Ishikawa (cell line): ENCODE measurements at regions not wholly inside any gene's neighbourhood (a gene's known extent, or its start where the extent isn't known, plus 50 kb on each side); places are given as distances from the start of the nearest gene placed in this dataset.

Experiments used
- CEBPB ChIP-seq: IDR thresholded peaks from 2 replicates; pipeline ENCODE4 v1.6.1; 2012
- CREB1 ChIP-seq: IDR thresholded peaks from 2 replicates; pipeline ENCODE4 v1.6.1; 2012; ENCODE audit warnings: low read depth
- EGR1 ChIP-seq: IDR thresholded peaks from 2 replicates; pipeline ENCODE4 v1.6.1; 2012
- EP300 ChIP-seq: IDR thresholded peaks from 2 replicates; pipeline ENCODE4 v1.6.1; 2012; ENCODE audit warnings: borderline replicate concordance
- FOXM1 ChIP-seq: IDR thresholded peaks from 2 replicates; pipeline ENCODE4 v1.6.1; 2012; ENCODE audit warnings: low read depth, borderline replicate concordance
- NFIC ChIP-seq: IDR thresholded peaks from 2 replicates; pipeline ENCODE4 v1.6.1; 2012
- TAF1 ChIP-seq: IDR thresholded peaks from 2 replicates; pipeline ENCODE4 v1.6.1; 2012; ENCODE audit warnings: low read depth, mild to moderate bottlenecking
- TCF12 ChIP-seq: IDR thresholded peaks from 2 replicates; pipeline ENCODE4 v1.6.1; 2012; ENCODE audit warnings: low read depth
- TEAD4 ChIP-seq: IDR thresholded peaks from 2 replicates; pipeline ENCODE4 v1.6.1; 2012
- YY1 ChIP-seq: IDR thresholded peaks from 2 replicates; pipeline ENCODE4 v1.6.1; 2012; ENCODE audit warnings: low read depth
- ZBTB7A ChIP-seq: IDR thresholded peaks from 2 replicates; pipeline ENCODE4 v1.6.1; 2012; ENCODE audit warnings: low read depth
- TF ChIP-seq, protein P1 (sequence below): IDR thresholded peaks from 2 replicates; pipeline ENCODE4 v1.6.1; 2012; ENCODE audit warnings: low read depth, mild to moderate bottlenecking
- TF ChIP-seq, protein P2 (sequence below): IDR thresholded peaks from 2 replicates; pipeline ENCODE4 v1.6.1; 2012
- TF ChIP-seq, protein P3 (sequence below): IDR thresholded peaks from 2 replicates; pipeline ENCODE4 v1.6.1; 2012

DNA sequence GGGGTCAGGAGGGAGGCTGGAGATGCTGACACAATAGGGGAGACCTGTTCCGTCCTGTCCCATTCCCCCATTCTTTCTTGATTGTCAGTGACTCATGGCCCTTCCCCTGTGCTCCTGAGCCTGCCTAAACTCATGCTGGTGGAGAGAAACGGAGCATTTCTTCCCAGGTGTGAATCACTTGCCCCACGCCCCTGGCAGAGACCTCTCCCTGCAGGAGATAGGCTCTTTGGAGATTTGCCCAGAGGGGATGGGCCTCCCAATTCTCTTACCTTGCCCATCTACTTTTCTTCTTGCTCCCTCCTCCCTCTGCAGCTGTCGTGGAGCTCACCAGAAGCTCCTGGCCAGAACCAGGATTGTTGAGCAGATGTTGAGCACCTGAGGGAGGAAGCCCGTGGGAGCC, 121.9 kb upstream of the OR9Q1 start:
- TF ChIP-seq ZBTB7A (no peak), CREB1 (no peak), TAF1 (no peak), TEAD4 (no peak), EGR1 (no peak)
- TF ChIP-seq, protein P1, sequence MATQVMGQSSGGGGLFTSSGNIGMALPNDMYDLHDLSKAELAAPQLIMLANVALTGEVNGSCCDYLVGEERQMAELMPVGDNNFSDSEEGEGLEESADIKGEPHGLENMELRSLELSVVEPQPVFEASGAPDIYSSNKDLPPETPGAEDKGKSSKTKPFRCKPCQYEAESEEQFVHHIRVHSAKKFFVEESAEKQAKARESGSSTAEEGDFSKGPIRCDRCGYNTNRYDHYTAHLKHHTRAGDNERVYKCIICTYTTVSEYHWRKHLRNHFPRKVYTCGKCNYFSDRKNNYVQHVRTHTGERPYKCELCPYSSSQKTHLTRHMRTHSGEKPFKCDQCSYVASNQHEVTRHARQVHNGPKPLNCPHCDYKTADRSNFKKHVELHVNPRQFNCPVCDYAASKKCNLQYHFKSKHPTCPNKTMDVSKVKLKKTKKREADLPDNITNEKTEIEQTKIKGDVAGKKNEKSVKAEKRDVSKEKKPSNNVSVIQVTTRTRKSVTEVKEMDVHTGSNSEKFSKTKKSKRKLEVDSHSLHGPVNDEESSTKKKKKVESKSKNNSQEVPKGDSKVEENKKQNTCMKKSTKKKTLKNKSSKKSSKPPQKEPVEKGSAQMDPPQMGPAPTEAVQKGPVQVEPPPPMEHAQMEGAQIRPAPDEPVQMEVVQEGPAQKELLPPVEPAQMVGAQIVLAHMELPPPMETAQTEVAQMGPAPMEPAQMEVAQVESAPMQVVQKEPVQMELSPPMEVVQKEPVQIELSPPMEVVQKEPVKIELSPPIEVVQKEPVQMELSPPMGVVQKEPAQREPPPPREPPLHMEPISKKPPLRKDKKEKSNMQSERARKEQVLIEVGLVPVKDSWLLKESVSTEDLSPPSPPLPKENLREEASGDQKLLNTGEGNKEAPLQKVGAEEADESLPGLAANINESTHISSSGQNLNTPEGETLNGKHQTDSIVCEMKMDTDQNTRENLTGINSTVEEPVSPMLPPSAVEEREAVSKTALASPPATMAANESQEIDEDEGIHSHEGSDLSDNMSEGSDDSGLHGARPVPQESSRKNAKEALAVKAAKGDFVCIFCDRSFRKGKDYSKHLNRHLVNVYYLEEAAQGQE: no peak
- TF ChIP-seq, protein P2, sequence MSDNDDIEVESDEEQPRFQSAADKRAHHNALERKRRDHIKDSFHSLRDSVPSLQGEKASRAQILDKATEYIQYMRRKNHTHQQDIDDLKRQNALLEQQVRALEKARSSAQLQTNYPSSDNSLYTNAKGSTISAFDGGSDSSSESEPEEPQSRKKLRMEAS: no peak

DNA sequence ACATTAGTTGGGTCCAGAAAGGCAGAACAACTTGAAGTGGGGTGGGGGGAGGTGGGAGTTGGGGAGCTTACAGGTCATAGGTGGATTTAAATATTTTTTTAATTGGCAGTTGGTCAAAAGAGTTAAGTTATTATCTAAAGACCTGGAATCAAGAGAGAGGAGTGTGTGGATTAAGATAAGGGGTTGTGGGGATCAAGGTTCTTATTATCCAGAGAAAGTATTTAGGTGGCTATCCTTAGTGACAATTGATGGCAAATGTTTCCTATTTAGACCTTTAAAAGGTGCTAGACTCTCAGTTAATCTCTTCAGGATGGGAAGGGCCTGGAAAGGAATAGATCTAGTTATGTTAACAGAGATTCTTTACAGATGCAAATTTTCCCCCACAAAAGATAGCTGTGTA, 120.7 kb upstream of the OR9Q1 start:
- no peak for TF ChIP-seq ZBTB7A
- TF ChIP-seq TEAD4: no peak
- no peak for TF ChIP-seq TCF12
- no peak for TF ChIP-seq CEBPB
- TF ChIP-seq FOXM1: no peak

DNA sequence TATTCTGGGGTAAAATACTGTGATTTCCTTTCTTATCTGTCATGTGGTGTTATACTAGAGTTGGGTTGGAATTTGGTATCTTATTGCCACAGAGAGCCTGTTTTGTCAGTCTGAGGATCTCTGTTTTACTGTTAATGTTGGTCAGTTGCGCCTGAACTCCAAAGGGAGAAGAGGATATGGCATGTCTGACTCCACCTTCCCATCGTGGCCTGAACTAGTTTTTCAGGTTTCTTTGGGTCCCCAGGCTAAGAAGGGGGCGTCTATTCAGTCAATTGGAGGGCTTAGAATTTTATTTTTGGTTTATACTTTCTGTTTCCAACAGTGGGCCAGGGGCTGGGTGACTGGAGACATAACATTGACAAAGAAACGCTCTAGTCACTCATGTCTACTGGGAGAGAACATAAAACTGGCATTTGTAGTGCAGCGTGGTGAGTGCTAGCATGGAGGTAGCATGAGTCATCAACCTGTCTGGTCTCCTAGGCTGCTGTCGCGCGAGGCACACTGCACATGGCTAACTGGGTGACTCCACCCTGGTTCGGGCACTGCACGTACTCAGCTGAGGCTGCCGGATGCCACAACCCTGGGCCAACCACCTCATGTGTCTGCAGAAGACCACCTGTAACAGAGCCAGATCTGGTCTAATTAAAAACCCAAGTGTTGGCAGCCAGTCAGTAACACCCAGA, 120.1 kb upstream of the OR9Q1 start:
- TF ChIP-seq, protein P2: peak; percentile 95
- no peak for TF ChIP-seq FOXM1

DNA sequence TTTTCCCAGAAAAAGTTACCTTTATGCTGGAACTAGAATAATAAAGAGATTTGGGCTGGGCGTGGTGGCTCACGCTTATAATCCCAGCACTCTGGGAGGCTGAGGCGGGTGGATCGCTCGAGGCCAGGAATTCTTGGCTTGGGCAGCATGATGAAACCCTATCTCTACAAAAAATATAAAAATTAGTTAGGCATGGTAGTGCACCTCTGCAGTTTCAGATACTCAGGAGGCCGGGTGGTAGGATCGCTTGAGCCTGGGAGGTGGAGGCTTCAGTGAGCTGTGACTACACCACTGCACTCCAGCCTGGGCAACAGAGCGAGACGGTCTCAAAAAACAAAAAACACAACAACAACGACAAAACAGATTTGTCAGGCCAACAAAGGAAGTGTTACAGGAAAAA, 119.3 kb upstream of the OR9Q1 start:
- TF ChIP-seq YY1 (no peak), FOXM1 (no peak), EP300 (no peak), EGR1 (no peak), TCF12 (no peak), CREB1 (no peak), CEBPB (no peak), NFIC (no peak), TEAD4 (no peak), ZBTB7A (no peak)
- TF ChIP-seq, protein P1: no peak
- TF ChIP-seq, protein P3, sequence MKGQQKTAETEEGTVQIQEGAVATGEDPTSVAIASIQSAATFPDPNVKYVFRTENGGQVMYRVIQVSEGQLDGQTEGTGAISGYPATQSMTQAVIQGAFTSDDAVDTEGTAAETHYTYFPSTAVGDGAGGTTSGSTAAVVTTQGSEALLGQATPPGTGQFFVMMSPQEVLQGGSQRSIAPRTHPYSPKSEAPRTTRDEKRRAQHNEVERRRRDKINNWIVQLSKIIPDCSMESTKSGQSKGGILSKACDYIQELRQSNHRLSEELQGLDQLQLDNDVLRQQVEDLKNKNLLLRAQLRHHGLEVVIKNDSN: no peak
- TF ChIP-seq, protein P2: no peak

DNA sequence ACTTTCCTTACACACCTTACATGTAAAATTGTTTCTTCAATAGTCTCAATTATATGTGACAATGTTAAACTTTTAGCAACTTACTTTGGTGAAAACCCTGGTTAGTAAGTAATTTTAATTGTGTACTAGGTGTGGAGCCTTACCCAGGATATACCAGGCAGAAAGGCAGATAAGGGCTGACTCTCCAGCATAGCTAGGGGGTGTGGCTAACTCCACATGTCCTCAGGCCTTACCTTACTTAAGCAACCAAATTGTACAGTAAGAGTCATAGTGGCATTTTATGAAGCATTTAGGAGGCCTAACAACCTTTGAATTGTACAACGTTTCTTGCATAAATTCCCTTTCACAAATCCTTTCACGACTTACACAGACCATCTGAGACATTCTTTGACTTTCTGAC, 118.2 kb upstream of the OR9Q1 start:
- no peak for TF ChIP-seq EP300
- no peak for TF ChIP-seq CEBPB
- TF ChIP-seq TEAD4: no peak

DNA sequence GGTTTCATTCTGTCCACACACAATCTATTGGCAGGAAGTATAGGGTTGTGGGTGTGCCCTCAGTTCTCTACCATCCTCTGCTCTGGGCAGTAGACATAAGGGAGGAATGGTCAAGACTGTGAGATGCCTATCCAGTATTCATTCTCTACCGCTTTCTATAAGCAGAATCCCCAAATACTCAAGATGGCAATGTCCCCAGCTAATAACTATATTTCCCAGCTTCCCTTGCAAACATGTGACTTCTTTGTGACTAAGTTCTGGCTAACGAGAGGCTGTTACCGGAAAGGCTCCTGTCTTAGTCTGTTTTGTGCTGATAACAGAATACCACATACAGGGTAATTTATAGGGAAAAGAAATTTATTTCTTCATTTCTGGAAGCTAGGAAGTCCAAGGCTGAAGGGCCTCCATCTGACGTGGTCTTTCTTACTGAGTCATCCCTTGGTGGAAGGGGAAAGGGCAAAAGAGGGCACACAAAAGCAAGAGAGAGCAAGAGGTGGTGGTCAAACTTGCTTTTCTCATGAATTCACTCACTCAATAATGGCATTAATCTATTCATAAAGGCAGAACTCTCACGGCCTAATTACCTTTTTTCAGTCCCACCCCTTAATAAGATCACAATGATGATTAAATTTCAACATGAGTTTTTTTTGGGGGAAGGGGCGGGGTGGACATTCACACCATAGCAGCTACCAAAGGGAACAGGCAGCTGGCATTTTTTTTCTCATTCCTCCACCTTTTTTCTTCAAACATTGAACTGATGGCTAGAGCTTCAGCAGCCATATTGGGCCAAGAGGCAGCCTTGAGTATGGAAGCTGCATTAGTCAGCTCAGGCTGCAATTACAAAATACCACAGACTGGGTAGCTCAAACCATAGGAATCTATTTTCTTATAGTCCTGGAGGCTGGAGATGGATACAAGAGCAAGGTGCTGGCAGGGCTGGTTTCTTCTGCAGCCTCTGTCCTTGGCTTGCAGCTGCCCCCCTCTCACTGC, 109.7 kb upstream of the OR9Q1 start:
- TF ChIP-seq, protein P2: no peak
- TF ChIP-seq TAF1: no peak
- TF ChIP-seq TCF12: no peak
- no peak for TF ChIP-seq FOXM1
